GM23338 (cell line): ENCODE measurements at regions not wholly inside any gene's neighbourhood (a gene's known extent, or its start where the extent isn't known, plus 50 kb on each side); places are given as distances from the start of the nearest gene placed in this dataset.

Experiments used
- ATAC-seq: fragments of 200-7000 bp; cut with Tn5 transposase; 3 replicates; pipeline ENCODE4 v1.9.1; 2020
- DNase-seq: peaks from one replicate; pipeline ENCODE4 v3.0.0-alpha.2; 2015; ENCODE audit warnings: low spot score
- H2AFZ ChIP-seq: fragments of 200-600 bp; sonication (generic); 2 replicates; pipeline ENCODE4 v1.8.0; 2016; ENCODE audit warnings: antibody characterized with exemption, mild to moderate bottlenecking, moderate library complexity
- H3F3A ChIP-seq: fragments of 200-600 bp; sonication (generic); replicated peaks from 2 replicates; pipeline ENCODE4 v1.8.0; 2017; ENCODE audit warnings: antibody characterized with exemption, mixed run types, low read depth
- H3K27ac ChIP-seq: fragments of 200-600 bp; sonication (generic); 2 replicates; pipeline ENCODE4 v1.6.1; 2016; ENCODE audit warnings: low read depth
- H3K27me3 ChIP-seq: fragments of 200-600 bp; sonication (generic); 2 replicates; pipeline ENCODE4 v1.8.0; 2016; ENCODE audit warnings: mild to moderate bottlenecking, mixed run types, moderate library complexity; ENCODE audit not compliant: insufficient read depth
- H3K36me3 ChIP-seq: fragments of 200-600 bp; sonication (generic); 2 replicates; pipeline ENCODE4 v1.8.0; 2016; ENCODE audit warnings: mild to moderate bottlenecking; ENCODE audit not compliant: insufficient read depth
- H3K4me1 ChIP-seq: fragments of 200-600 bp; sonication (generic); 2 replicates; pipeline ENCODE4 v1.8.0; 2016; ENCODE audit warnings: mild to moderate bottlenecking, moderate library complexity; ENCODE audit not compliant: insufficient read depth
- H3K4me2 ChIP-seq: fragments of 200-600 bp; sonication (generic); 2 replicates; pipeline ENCODE4 v1.7.1; 2017; ENCODE audit warnings: mixed run types
- H3K4me3 ChIP-seq: fragments of 200-600 bp; sonication (generic); 2 replicates; pipeline ENCODE4 v1.6.1; 2016; ENCODE audit warnings: mixed run types
- H3K79me2 ChIP-seq: fragments of 200-600 bp; sonication (generic); replicated peaks from 2 replicates; pipeline ENCODE4 v1.8.0; 2017; ENCODE audit warnings: mild to moderate bottlenecking; ENCODE audit not compliant: insufficient read depth
- H3K9me2 ChIP-seq: fragments of 200-600 bp; sonication (generic); 2 replicates; pipeline ENCODE4 v1.8.0; 2017; ENCODE audit not compliant: insufficient read depth
- H4K20me1 ChIP-seq: fragments of 200-600 bp; sonication (generic); replicated peaks from 2 replicates; pipeline ENCODE4 v1.8.0; 2017; ENCODE audit warnings: mild to moderate bottlenecking; ENCODE audit not compliant: insufficient read depth
- H3K27ac Mint-ChIP-seq: 2 replicates; pipeline ENCODE4 v1.8.0; 2020; ENCODE audit warnings: inconsistent platforms, mild to moderate bottlenecking, moderate library complexity, mixed read lengths
- H3K27me3 Mint-ChIP-seq: 3 replicates; pipeline ENCODE4 v1.8.0; 2022; ENCODE audit warnings: low read depth, mild to moderate bottlenecking, moderate library complexity, mixed read lengths, inconsistent platforms; ENCODE audit not compliant: insufficient read depth, poor library complexity
- H3K36me3 Mint-ChIP-seq: 3 replicates; pipeline ENCODE4 v1.8.0; 2021; ENCODE audit warnings: low read depth, mild to moderate bottlenecking, inconsistent platforms, moderate library complexity, mixed read lengths
- H3K4me1 Mint-ChIP-seq: 3 replicates; pipeline ENCODE4 v1.8.0; 2020; ENCODE audit warnings: mild to moderate bottlenecking, inconsistent platforms, mixed read lengths
- H3K4me3 Mint-ChIP-seq: 3 replicates; pipeline ENCODE4 v1.8.0; 2021; ENCODE audit warnings: moderate library complexity, mild to moderate bottlenecking, inconsistent platforms, mixed read lengths
- H3K9me3 Mint-ChIP-seq: 3 replicates; pipeline ENCODE4 v1.8.0; 2020; ENCODE audit warnings: moderate library complexity, mild to moderate bottlenecking, inconsistent platforms, mixed read lengths
- CREB1 ChIP-seq: fragments of 250-450 bp; sonication (Bioruptor Pico); IDR thresholded peaks from 2 replicates; pipeline ENCODE4 v1.5.0; 2020; ENCODE audit warnings: low read depth, mild to moderate bottlenecking, moderate library complexity
- CTCF ChIP-seq, 2 experiments: fragments of 200-600 bp in 1 of 2; sonication (generic) in 1 of 2; conservative IDR thresholded peaks; 2 replicates each; pipeline versions ENCODE4 v1.5.1 to v1.6.1; 2016 to 2017; ENCODE audit warnings: antibody characterized with exemption in 2 of 2, low read depth in 2 of 2, mild to moderate bottlenecking in 2 of 2, moderate library complexity in 1 of 2
- ETS1 ChIP-seq: IDR thresholded peaks from 2 replicates; pipeline ENCODE4 v1.6.1; 2016; ENCODE audit warnings: antibody characterized with exemption
- EZH2 ChIP-seq: fragments of 200-600 bp; sonication (generic); IDR thresholded peaks from one replicate; pipeline ENCODE4 v1.8.0; 2017; ENCODE audit warnings: antibody characterized with exemption, mild to moderate bottlenecking, low read depth; ENCODE audit not compliant: unreplicated experiment
- JUNB ChIP-seq: IDR thresholded peaks from one replicate; pipeline ENCODE4 v1.6.1; 2016; ENCODE audit warnings: antibody characterized with exemption; ENCODE audit not compliant: unreplicated experiment
- NANOG ChIP-seq: IDR thresholded peaks from 2 replicates; pipeline ENCODE4 v1.6.1; 2016; ENCODE audit warnings: antibody characterized with exemption, borderline replicate concordance
- POLR2AphosphoS5 ChIP-seq: IDR thresholded peaks from 2 replicates; pipeline ENCODE4 v1.6.1; 2016; ENCODE audit warnings: antibody characterized with exemption, low read depth
- REST ChIP-seq: IDR thresholded peaks from one replicate; pipeline ENCODE4 v1.6.1; 2018; ENCODE audit warnings: antibody characterized with exemption; ENCODE audit not compliant: unreplicated experiment
- STAT1 ChIP-seq: IDR thresholded peaks from one replicate; pipeline ENCODE4 v1.6.1; 2016; ENCODE audit warnings: antibody characterized with exemption; ENCODE audit not compliant: unreplicated experiment
- ZNF114 ChIP-seq: fragments of 250-450 bp; sonication (Bioruptor Pico); IDR thresholded peaks from 2 replicates; pipeline ENCODE4 v1.5.0; 2020; ENCODE audit warnings: mild to moderate bottlenecking, moderate library complexity
- ZNF331 ChIP-seq: fragments of 250-450 bp; sonication (Bioruptor Pico); IDR thresholded peaks from 2 replicates; pipeline ENCODE4 v1.5.0; 2020; ENCODE audit warnings: low read depth, mild to moderate bottlenecking, moderate library complexity

GRCh38 chr16:64702415-64702814 lies 419.4 kb downstream of the CDH11 start:
- Mint-ChIP-seq H3K4me3 (no peak overlapping the region), H3K36me3 (no peaks in the 10 kb centered on the region), H3K27me3 (peaks cover 3% of the 10 kb centered on the region), H3K4me1 (no peaks in the 10 kb centered on the region), H3K9me3 (no peaks in the 10 kb centered on the region), H3K27ac (no peak overlapping the region)
- Histone ChIP-seq H3K9me2 (no peaks in the 10 kb centered on the region; the same call in 1 of the 2 replicates), H2AFZ (no peak overlapping the region), H3K4me2 (no peak overlapping the region), H3K27ac (no peak overlapping the region), H3F3A (no peaks in the 10 kb centered on the region), H3K27me3 (no peaks in the 10 kb centered on the region), H3K36me3 (no peaks in the 10 kb centered on the region), H4K20me1 (no peaks in the 10 kb centered on the region), H3K79me2 (no peaks in the 10 kb centered on the region), H3K4me3 (no peak overlapping the region), H3K4me1 (no peaks in the 10 kb centered on the region)
- ATAC-seq = no peak
- TF ChIP-seq POLR2AphosphoS5 (no peak), ZNF331 (CRISPR knock-in tag) (no peak), ZNF114 (CRISPR knock-in tag) (no peak), NANOG (no peak), EZH2 (no peak), ETS1 (no peak), STAT1 (no peak), REST (no peak), JUNB (no peak)
- no peak for DNase-seq

- no peak overlapping the region for H3K4me2 ChIP-seq
- TF ChIP-seq CREB1 (CRISPR knock-in tag) (no peak), EZH2 (no peak), POLR2AphosphoS5 (no peak), ETS1 (no peak), ZNF331 (CRISPR knock-in tag) (no peak), JUNB (no peak), CTCF (conservative IDR thresholded peaks at IDR 0.05; ENCODE audit: low read depth in 2 of 2) (no peak), NANOG (no peak)
These were observed 421.2 kb downstream of the CDH11 start for GRCh38 chr16:64700628-64701027.

More at GRCh38 chr16:64700628-64701027, 421.2 kb downstream of the CDH11 start:
- no peaks in the 10 kb centered on the region for H4K20me1 ChIP-seq
- no peak for DNase-seq
- Mint-ChIP-seq H3K4me1 (no peaks in the 10 kb centered on the region; the same call in 2 of the 3 replicates), H3K36me3 (no peaks in the 10 kb centered on the region), H3K9me3 (no peaks in the 10 kb centered on the region), H3K27me3 (peaks cover 3% of the 10 kb centered on the region), H3K27ac (no peak overlapping the region), H3K4me3 (no peak overlapping the region)
- no peak overlapping the region for H3K27ac ChIP-seq
- H3K79me2 ChIP-seq = no peaks in the 10 kb centered on the region
- no peak overlapping the region for H3K4me3 ChIP-seq
- H3K4me1 ChIP-seq = no peaks in the 10 kb centered on the region
- no peak for ATAC-seq
- no peaks in the 10 kb centered on the region for H3K36me3 ChIP-seq
- no peaks in the 10 kb centered on the region for H3F3A ChIP-seq
- H2AFZ ChIP-seq = no peak overlapping the region
- H3K9me2 ChIP-seq = no peaks in the 10 kb centered on the region; the same call in 1 of the 2 replicates
- H3K27me3 ChIP-seq = no peaks in the 10 kb centered on the region
